SHP77 treated with DMSO at 0.1 percent for 48 hours (cell line): ENCODE measurements at regions not wholly inside any gene's neighbourhood (a gene's known extent, or its start where the extent isn't known, plus 50 kb on each side); places are given as distances from the start of the nearest gene placed in this dataset.
"Not testable (repeated sequence)": the region's sequence is repeated elsewhere in the genome, so short reads cannot be mapped to it uniquely, and the experiment has no call there.

ENCODE experiments used
- DNase-seq: peaks from one replicate; lab custom pipeline; 2025; lab: John Stamatoyannopoulos, UW

GRCh38 chr3:18625085-18625484 is 199.9 kb upstream of the SATB1 start:
- DNase-seq: no peak

- no peak for DNase-seq
These were observed 198.1 kb upstream of the SATB1 start for GRCh38 chr3:18623220-18623619.

GRCh38 chr3:18618723-18619122 is 193.6 kb upstream of the SATB1 start:
- DNase-seq: no peak

GRCh38 chr3:18611991-18612390 is 186.9 kb upstream of the SATB1 start:
- no peak for DNase-seq

- no peak for DNase-seq
These were observed 184.0 kb upstream of the SATB1 start for GRCh38 chr3:18609187-18609586.

GRCh38 chr3:18597919-18598318 is 172.8 kb upstream of the SATB1 start:
- no peak for DNase-seq

GRCh38 chr3:18593231-18593630 is 168.1 kb upstream of the SATB1 start:
- DNase-seq: no peak

- no peak for DNase-seq
These were observed 166.0 kb upstream of the SATB1 start for GRCh38 chr3:18591120-18591519.

- DNase-seq: no peak
These were observed 160.9 kb upstream of the SATB1 start for GRCh38 chr3:18586076-18586475.

GRCh38 chr3:18585004-18585968 is 160.1 kb upstream of the SATB1 start:
- DNase-seq: no peak

GRCh38 chr3:18580268-18580667 is 155.1 kb upstream of the SATB1 start:
- DNase-seq: peak; percentile 71

- DNase-seq: no peak
These were observed 154.5 kb upstream of the SATB1 start for GRCh38 chr3:18579661-18580060.

GRCh38 chr3:18575573-18575972 is 150.4 kb upstream of the SATB1 start:
- no peak for DNase-seq

- no peak for DNase-seq
These were observed 147.7 kb upstream of the SATB1 start for GRCh38 chr3:18572809-18573208.

GRCh38 chr3:18567293-18567692 is 142.2 kb upstream of the SATB1 start:
- no peak for DNase-seq

- no peak for DNase-seq
These were observed 137.4 kb upstream of the SATB1 start for GRCh38 chr3:18562364-18563154.

GRCh38 chr3:18559331-18559842 is 134.2 kb upstream of the SATB1 start:
- peak; percentile 22 for DNase-seq

- no peak for DNase-seq
These were observed 133.4 kb upstream of the SATB1 start for GRCh38 chr3:18558507-18558906.

- no peak for DNase-seq
These were observed 132.1 kb upstream of the SATB1 start for GRCh38 chr3:18557216-18557615.

- no peak for DNase-seq
These were observed 131.5 kb upstream of the SATB1 start for GRCh38 chr3:18556503-18557135.

- DNase-seq: no peak
These were observed 130.9 kb upstream of the SATB1 start for GRCh38 chr3:18556001-18556408.

- DNase-seq: not testable (repeated sequence)
These were observed 127.5 kb upstream of the SATB1 start for GRCh38 chr3:18552579-18553105.
